NCI-H128 (cell line): ENCODE measurements at regions not wholly inside any gene's neighbourhood (a gene's known extent, or its start where the extent isn't known, plus 50 kb on each side); places are given as distances from the start of the nearest gene placed in this dataset.

Experiments used
- DNase-seq: peaks from one replicate; lab custom pipeline; 2025; ENCODE audit not compliant: unreplicated experiment; lab: John Stamatoyannopoulos, UW

DNA sequence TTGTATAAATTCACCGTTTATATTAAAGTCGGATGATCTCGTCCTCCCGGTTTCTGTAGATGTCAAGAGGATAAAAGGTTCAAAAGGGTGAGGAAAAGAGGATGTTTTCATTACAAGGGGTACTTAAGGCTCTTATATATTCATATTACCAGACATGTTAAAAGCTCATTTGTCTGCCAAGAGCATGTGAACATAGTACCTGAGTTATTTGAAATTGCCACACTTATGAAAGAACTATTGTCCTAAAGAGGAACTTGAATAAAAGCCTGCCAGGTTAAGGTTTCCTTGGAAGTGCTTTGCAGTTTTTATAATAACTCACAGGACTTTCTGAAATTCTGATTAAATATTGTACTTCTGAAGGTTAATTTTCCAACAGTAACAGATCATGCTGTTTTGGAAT, 1915.1 kb downstream of the MAT2B start:
- no peak for DNase-seq

DNA sequence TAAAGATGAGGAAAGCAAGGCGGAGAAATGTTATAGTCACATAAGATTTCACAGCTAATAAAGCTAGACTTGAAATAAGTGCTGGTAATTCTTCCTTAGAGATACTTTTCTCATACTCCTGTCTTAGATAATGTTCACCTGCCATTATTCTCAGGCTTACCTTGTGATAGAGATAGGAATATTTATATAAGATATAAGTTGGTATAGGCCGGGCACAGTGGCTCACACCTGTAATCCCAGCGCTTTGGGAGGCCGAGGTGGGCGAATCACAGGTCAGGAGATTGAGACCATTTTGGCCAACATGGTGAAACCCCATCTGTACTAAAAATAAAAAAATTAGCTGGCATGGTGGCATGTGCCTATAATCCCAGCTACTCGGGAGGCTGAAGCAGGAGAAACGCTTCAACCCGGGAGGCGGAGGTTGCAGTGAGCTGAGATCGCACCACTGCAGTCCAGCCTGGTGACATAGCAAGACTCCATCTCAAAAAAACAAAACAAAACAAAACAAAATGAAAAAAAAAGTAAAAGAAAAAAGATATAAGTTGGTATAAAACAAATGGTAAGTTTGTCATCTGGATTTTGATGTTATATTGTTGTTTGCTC, 1918.4 kb downstream of the MAT2B start:
- DNase-seq = no peak

DNA sequence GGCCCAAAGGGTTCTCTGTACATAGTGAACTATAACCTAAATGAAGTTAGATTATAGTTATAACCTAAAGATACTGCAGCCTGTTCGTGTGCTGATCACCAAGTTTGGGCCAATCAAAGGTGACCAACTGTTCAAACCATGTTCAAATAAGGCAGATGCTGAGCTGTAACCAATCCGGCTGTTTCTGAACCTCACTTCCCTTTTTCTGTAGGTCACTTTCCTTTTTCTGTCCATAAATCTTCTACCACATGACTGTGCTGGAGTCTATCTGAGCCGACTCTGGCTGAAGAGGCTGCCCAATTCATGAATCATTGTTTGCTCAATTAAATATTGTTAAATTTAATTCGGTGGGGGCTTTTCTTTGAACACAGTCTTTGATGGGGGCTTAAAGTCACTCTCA, 1920.2 kb downstream of the MAT2B start:
- DNase-seq = no peak

DNA sequence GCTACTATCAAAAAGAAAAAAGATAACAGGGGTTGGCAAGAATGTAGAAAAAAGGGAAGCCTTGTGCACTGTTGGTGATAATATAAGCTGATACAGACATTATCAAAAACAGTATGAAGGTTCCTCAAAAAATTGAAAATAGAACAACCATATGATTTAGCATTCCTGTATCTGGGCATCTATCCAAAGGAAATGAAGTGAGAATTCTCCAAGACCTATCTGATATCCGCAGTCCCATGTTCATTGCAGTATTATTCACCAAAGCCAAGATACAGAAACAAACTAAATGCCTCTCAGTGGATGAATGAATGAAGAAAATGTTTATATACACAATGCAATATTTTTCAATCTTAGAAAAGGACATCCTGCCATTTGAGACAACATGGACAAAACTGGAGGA, 1943.3 kb downstream of the MAT2B start:
- DNase-seq = no peak

DNA sequence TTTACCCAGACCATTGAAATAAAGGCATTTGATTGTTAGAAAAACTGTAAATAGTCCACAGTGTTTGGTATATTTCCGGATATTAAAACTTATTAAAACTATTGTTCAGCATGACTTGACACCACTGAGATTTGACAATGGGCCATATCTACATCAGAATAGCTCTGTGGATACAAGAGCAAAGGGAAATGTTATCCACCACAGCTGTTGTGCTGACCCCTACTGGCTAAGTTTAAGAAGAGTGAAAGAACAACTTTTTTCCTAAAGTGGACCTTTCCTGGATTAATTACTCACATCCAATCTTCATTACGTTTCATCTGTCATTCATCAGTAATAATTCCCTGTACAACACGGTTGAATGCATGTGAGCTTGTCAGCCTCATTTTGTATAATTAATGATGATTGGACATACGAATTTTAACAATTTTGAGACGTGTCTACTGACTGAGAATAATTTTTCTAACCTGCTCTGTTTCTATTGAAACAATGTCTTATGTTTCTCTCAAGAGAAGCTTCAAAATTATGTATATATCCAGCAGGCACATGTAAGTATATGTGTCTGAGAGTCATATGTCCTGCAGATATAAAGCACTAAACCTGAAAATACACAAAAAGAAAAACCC, 1952.6 kb downstream of the MAT2B start:
- no peak for DNase-seq

DNA sequence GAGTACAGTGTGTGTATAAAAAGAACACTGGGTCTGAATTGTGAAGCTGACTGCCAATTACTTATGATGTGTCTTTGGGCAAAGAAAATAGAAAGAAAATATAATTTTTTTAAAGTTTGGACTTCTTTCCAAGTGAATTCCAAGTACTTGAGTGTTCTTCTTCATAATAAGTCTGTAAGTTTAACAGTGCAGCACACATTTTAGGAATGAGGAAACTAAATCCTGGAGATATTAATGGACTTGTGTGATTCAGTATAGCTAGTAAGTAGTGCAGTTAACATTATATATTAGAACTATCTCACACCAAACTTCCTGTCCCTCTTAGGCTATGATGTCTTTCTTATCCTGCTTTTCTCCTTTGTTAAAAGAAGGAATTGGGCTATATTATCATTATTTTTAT, 1953.8 kb downstream of the MAT2B start:
- no peak for DNase-seq

DNA sequence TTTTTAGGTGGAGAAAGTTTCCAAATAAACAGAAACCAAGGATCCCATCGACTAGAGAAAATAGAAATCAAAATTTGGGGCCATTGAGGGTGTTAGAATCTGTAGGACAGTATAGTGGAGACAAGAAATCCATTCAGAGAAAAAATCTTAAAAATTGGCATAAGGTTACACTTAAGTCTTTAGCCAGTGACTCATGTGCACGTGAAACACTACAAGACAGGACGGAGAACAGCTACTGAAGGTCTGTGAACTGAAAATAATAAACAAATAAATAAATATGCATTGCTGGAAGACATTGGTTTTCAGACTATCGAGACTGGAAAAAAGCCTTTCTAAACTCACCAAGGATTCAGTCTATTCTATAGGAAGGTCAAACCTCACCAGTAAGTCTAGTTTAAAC, 1955.5 kb downstream of the MAT2B start:
- no peak for DNase-seq

DNA sequence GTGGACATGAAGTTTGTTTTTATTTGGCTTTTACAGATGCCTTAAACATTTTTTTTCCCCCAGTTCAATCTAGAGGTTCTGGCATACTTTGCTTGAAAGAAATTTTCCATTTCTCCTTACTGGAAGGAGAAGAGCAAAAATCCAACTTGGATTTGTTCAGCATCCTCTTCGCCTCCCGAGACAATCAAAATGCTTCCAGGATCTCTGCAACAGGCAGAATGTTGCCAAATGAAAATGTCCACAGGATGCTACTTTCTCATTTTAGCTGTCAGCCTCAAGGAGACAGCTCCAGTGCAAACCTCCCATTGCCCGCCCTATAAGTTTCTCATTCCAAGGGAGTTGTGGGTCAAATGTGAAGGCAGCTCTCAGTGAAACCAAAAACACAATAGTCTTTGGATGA, 1972.1 kb downstream of the MAT2B start:
- no peak for DNase-seq

DNA sequence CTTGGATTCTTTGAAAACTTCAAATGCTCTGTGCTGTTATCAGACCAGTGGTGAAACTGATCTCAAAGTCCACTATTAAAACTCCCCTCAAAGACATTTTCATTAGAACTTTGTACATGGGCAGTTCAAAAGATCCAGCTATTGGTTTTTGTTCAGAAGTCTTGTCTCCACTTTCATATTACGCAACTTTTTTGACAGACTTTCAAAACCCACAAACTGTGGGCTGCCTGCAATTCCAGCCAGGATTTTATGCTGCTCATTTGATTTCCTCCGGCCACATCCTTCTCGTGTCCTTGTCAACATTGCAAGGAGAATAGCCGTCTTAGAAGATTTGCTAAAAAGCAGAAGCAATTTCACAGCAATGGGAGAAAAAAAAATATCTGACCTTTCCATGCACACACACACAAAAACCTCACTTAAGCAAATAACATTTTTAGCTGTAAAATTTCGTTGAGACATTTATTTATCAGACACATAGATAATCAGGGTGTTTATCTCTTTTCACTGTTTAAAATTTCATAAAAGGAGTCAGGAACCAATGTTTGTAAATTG, 1990.5 kb downstream of the MAT2B start:
- DNase-seq = no peak

DNA sequence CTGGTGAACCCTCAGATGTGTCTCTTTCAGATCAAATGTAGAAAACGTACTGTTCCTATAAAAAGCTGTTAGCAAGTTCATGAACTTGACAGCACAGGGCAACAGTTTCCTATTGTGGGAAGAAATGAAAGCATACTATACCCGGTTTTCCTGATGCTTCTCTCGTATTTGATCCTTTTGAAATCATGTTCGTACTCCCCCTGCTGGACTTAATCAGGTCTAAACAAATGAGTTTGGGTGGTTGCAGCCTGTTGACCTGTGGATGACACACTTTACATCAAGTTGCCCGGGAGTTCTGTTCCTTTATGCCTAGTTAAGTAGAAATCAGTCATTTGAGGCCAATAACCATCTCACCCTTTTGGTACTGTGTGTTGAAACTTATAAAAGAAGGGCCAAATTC, 1992.3 kb downstream of the MAT2B start:
- no peak for DNase-seq

DNA sequence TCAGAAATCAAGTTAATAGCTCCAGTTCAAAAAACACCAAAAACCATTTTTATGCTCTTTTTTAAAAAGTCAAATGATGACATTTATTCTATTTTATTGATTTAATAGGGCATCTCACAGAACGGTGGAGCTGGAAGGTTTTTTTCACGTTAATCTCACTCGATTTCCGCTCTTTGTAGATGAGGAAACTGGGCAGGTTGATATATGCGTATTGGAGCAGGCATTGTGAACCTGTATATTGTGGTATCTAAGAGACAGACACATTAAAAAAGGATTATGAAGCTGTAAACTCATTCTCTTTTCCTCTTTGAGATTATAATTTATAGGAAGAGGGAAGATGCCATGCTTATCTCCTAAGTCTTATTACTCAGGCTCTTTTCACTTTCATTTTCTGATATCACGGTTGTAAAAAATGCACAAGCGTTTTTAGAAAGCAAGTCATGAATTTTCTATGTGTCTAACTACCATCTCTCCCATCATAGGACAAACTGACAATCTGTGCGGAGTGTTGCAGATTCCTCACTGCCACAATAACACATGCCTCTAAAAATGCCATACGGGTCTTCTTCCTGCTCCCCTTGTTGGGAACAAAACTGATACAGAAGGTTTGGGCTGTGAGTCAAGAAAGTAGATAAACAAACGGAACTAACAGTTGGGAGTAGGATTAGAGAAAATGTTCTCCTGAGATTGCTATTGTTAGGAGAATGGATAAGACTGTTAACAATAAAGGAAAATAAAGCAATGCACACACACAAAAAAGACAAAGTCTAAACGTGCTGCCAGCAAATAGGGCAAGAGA, 1997.7 kb downstream of the MAT2B start:
- no peak for DNase-seq

DNA sequence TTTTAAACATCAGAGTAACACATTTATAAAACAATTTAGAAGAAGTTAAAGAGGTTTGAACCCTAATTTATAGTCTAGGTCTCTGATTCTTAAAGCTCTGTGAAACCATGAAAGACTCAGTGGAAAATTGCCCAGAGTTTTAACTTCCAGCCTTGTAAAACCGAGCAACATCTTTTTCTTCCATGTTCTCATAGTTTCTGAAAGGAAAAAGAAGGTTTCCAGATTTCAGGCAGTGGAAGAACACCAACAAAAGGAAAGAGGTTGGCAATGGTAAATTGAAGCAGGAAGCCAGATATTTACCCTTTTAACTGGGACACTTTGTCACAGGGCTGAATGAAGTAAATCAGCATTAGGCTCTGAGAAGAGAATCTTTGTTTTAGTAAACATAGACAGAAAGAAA, 1999.3 kb downstream of the MAT2B start:
- DNase-seq = no peak

DNA sequence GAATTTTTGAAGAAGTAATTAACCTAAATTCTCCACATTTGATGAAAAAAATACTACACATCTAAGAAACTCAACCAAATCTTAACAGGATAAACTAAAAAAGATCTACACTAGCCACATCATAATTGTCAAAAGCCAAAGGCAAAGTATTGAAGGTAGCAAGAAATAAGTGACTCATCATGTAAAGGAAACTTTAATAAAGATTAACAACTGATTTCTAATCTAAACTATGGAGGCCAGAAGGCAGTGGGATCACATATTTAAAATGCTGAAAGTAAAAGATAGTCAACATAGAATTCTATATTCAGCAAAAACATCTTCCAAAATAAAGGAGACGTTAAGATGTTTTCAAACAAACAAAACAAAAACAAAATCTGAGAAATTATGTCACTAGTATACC, 2002.9 kb downstream of the MAT2B start:
- no peak for DNase-seq

DNA sequence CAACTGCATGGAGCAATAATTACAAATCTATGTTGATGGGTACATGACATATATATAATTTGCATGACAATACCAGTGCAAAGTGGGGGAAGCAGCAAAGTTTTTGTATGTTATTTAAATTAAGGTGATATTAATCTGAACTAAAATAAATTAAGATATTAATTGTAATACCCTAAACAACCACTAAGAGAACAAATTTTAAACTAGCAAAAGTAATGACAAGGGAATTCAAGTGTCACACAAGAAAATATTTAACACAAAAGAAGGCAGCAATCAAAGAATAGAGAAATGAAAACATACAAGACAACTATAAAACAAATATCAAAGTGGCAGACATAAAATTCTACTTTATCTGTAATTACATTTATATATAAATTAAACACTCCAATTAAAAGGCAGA, 2003.4 kb downstream of the MAT2B start:
- no peak for DNase-seq

DNA sequence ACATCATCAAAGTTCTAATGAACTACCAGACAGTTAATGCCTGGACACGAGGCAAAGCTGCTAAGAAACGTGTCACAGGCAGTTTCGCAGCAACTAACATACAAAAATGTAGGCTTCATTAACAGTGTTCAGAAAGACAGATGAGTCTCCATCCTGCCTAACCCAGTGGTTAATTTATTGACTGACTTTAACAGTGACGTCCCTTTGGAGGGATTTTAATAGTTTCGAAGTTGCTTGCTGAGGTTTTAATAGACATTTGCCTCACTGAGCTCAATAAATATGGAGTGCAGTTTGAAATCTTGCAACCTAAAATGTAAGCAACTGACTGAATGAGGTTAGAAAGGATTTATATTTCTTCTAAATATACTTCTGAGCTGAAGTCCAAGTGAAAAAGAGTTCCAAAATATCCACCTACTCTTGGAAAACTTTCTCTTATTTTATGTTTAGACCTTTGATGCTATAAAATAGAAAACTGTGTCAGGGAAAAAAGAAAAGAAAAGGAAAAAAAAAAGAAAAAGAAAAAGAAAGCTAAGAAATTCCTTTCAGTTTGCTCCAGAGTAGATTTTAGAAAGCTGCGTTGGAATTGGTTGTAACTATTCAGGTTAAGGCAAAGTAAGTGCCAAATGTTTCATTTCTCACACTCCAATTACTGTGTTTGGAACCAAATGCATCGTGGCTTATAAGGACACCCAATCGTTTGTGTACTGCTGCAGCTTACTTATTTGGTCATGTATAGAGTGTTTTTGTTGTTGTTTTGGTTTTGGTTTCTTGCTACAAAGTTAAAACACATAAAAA, 2016.6 kb downstream of the MAT2B start:
- DNase-seq = no peak

DNA sequence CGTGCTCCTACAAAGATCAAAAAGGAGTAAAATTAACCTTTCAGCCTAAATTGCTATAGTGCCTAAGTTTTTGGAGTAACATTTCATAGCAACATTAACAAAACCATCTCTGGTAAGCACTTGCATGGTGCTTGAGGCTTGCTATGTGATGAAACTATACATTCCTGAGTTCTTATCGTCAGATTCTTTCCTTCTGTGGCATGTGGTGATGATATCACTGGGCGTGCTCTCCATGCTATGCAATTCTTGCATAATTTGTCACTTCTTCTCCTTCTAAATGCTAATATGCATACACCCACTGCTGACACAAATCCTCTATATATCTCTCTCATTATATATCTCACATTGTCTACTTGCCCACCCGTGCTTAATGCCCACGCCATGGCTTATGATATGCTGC, 2019.9 kb downstream of the MAT2B start:
- DNase-seq = no peak

DNA sequence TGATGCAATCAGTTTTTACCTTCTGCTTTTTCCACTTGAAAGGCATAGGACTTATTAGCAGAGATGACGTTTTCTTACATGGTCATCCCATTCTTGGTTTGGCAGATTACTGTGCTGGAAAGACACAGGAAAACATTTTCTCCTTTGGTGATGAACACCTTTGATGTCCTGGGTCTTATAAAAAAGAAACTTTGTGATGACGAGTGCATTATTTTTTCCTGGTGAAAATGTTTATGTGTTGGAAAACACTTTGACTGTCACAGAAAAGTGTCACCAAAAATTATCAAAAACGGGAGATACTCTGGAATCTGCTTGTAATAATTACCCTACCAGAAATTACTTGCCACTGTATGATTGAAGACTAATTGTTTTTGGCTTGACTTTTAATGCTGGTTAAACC, 2020.9 kb downstream of the MAT2B start:
- DNase-seq = no peak

DNA sequence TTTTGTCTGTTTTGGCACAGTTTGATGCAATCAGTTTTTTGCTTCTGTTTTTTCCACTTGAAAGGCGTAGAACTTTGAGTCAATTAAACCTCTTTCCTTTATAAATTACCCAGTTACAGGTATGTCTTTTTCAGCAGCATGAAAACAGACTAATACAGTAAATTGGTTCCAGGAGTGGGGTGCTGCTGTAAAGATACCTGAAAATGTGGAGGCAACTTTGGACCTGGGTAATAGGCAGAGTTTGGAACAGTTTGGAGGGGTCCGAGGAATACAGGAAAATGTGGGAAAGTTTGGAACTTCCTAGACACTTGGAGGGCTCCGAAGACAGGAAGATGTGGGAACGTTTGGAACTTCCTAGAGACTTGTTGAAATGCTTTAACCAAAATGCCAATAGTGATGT, 2022.2 kb downstream of the MAT2B start:
- no peak for DNase-seq

DNA sequence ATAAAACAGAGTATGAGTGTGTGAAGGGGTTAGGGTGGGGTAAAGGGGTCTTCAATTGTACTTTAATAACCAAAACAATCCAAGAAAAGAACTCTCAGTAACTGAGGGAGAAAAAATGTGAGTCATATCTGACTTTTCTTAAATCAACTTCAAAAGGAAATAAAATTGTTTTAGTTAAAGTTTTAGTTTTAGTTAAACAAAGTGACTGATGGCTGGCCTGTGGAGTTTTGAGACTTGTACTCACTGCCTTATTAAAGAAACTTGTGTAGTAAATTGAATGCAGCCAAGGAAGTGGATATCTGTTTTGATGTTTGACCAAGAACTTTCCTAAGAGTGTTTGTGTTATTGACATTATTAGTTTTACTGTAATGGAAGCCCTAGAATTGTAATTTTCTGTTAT, 2032.6 kb downstream of the MAT2B start:
- DNase-seq = no peak

DNA sequence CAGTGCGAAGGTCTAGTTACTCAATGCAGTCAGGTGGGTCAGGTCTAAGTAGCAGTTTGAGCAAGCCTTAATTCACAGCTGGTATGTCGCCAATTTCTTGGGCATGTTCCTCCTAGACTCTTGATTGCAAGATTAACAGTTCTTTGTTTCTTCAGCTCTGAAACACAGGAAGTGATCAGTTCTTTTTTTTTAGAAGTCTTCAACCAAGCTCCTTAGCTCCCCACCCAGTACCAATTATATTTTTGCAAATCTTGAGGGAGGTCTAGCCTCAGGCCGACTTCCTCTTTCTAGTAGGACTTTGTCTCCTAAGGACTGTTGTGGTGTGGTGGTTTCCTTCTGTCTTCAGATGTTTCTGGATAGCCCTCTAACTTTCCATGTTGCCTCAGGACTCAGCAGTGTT, 2054.2 kb downstream of the MAT2B start:
- DNase-seq = no peak

DNA sequence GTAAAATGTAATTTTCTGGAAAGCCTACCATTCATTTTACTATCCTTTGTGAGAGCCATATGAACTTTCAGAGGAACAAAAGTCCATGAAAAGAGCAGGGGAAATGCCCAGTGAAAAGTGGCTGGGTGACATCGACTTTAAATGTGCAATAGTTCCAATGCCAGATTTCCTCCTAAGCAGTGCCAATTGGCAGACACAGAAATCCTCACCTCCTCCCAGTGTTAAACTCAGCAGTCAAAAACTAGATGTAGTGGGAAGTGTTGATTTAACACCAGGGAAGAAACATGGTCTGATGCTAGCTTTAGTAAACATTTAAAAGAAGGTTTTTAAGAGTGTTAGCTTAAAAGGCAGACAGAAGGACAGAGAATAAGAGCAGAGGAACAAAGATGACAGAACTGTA, 2055.2 kb downstream of the MAT2B start:
- DNase-seq = no peak
